ENCODE measurements at regions not wholly inside any gene's neighbourhood (a gene's known extent, or its start where the extent isn't known, plus 50 kb on each side); places are given as distances from the start of the nearest gene placed in this dataset.

DNA sequence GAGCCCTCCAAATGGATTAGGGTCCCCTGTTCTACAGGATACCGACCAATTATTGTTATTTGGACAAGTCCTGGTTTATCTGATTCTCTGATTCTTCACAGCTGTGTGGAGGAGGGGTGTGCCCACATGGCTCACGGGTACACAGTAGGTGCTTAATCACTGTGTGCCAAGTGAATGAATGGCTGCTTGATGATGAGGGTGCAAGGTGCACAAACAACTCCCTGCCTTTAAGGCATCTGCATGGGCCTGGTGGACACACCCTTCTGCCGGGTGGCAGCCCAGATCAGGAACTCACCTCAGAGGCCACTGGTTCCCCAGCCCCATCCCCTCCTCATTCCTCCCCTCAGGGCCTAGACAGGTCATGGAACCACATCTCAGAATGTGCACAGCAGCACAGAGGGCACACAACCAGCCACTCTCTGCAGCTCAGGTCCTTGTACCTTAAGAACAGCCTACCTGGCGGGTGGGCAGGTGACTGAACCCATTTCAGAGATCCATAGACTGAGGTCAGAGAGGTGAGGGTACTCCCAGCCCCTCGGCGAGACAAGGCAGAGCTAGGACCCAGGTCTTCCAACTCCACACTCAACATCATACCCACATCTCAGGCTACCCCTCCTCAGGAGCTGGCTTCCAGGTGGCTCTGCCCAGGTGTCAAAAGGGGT is 50.3 kb downstream of the SHANK2 start:
- WGBS (ENCODE audit: missing lambda C conversion rate), result 85% methylated on average over 5 of the region's 6 CpGs
- ChIA-PET POLR2A (no interaction called here), CTCF (no interaction called here)
- Histone ChIP-seq H3K4me2 (no peak overlapping the region), H3K9me3 (no peaks in the 10 kb centered on the region), H3K4me3 (no peak overlapping the region), H3K27ac (no peak overlapping the region), H3K4me1 (peaks cover 33% of the 10 kb centered on the region)
- FAIRE-seq (no peak), DNase-seq (ENCODE audit: low read depth in 1 of 2, low spot score in 1 of 2) (no peak), ATAC-seq (no peak)
- TF ChIP-seq CBX2 (IDR thresholded peaks at IDR 0.05; ENCODE audit: borderline replicate concordance, low read depth) (no peak), CTCF (IDR thresholded peaks at IDR 0.05) (no peak), JUN (IDR thresholded peaks at IDR 0.05) (no peak), JUNB (IDR thresholded peaks at IDR 0.05) (no peak), EHMT2 (IDR thresholded peaks at IDR 0.05; ENCODE audit: low read depth) (no peak), PBX3 (IDR thresholded peaks at IDR 0.05) (no peak), ZNF302 (CRISPR knock-in tag; IDR thresholded peaks at IDR 0.05) (no peak), MAZ (IDR thresholded peaks at IDR 0.05; ENCODE audit: borderline replicate concordance, low read depth, low read length) (no peak), RCOR1 (IDR thresholded peaks at IDR 0.05; ENCODE audit: low read depth, low read length) (no peak), TFCP2L1 (CRISPR knock-in tag; IDR thresholded peaks at IDR 0.05) (no peak), KDM5A (IDR thresholded peaks at IDR 0.05) (no peak)

GRCh38 chr11:71201231-71201630 is 51.1 kb downstream of the SHANK2 start:
- H3K4me3 ChIP-seq, result no peak overlapping the region
- H3K4me1 ChIP-seq, result peaks cover 35% of the 10 kb centered on the region
- ATAC-seq (no peak), DNase-seq (ENCODE audit: low read depth in 1 of 2, low spot score in 1 of 2) (no peak), FAIRE-seq (no peak)
- H3K27ac ChIP-seq, result no peak overlapping the region
- WGBS (ENCODE audit: missing lambda C conversion rate), result 97% methylated on average over 20 of the region's 20 CpGs
- H3K9me3 ChIP-seq, result no peaks in the 10 kb centered on the region
- ChIA-PET CTCF (interaction anchor here (0.7 kb wide), 1 partner anchor 50 kb away, joined by 3 read pairs; no protein-coding TSS in a partner anchor), POLR2A (no interaction called here)
- TF ChIP-seq CHD4 (IDR thresholded peaks at IDR 0.05; ENCODE audit: borderline replicate concordance) (no peak), POLR2AphosphoS2 (conservative IDR thresholded peaks at IDR 0.05; ENCODE audit: low read length) (no peak), NFE2L2 (conservative IDR thresholded peaks at IDR 0.05; ENCODE audit: low read length) (no peak), EP300 (IDR thresholded peaks at IDR 0.05) (no peak), RNF2 (IDR thresholded peaks at IDR 0.05; ENCODE audit: borderline replicate concordance, low read depth) (no peak), MAZ (IDR thresholded peaks at IDR 0.05; ENCODE audit: borderline replicate concordance, low read depth, low read length) (no peak), FOSL2 (IDR thresholded peaks at IDR 0.05) (no peak), FOSL2 (CRISPR knock-in tag; IDR thresholded peaks at IDR 0.05) (no peak), TP53 (CRISPR knock-in tag; IDR thresholded peaks at IDR 0.05) (no peak), POLR2A (IDR thresholded peaks at IDR 0.05; ENCODE audit: low read length) (no peak), E2F6 (IDR thresholded peaks at IDR 0.05; ENCODE audit: borderline replicate concordance, low read depth) (no peak), ZNF302 (CRISPR knock-in tag; IDR thresholded peaks at IDR 0.05) (no peak), ZFP36 (IDR thresholded peaks at IDR 0.05; ENCODE audit: borderline replicate concordance, partially characterized antibody) (no peak), ZC3H11A (IDR thresholded peaks at IDR 0.05) (no peak), MAFK (IDR thresholded peaks at IDR 0.05; ENCODE audit: partially characterized antibody) (no peak)
- TF ChIP-seq, protein P1, sequence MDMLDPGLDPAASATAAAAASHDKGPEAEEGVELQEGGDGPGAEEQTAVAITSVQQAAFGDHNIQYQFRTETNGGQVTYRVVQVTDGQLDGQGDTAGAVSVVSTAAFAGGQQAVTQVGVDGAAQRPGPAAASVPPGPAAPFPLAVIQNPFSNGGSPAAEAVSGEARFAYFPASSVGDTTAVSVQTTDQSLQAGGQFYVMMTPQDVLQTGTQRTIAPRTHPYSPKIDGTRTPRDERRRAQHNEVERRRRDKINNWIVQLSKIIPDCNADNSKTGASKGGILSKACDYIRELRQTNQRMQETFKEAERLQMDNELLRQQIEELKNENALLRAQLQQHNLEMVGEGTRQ (IDR thresholded peaks at IDR 0.05), result no peak
- H3K4me2 ChIP-seq, result no peak overlapping the region

Measured in A549 (cell line).